A549 (cell line): ENCODE measurements at regions not wholly inside any gene's neighbourhood (a gene's known extent, or its start where the extent isn't known, plus 50 kb on each side); places are given as distances from the start of the nearest gene placed in this dataset.
"Not testable (repeated sequence)": the region's sequence is repeated elsewhere in the genome, so short reads cannot be mapped to it uniquely, and the experiment has no call there.

Experiments used
- ATAC-seq, 2 experiments: fragments of 200-7000 bp in 1 of 2; fragments of >200 bp in 1 of 2; cut with Nextera tagmentation in 1 of 2; cut with Tn5 transposase in 1 of 2; 3 replicates each; pipeline versions ENCODE4 v1.8.0 to v1.9.1; 2018 to 2020; ENCODE audit warnings: mild to moderate bottlenecking in 1 of 2, moderate library complexity in 1 of 2
- CTCF ChIA-PET: fragments of 300-600 bp; sonication (Branson Sonifier 250); formaldehyde crosslinking; extraction: SDS; loops from one replicate; lab custom pipeline; 2021; ENCODE audit warnings: antibody characterized with exemption, inconsistent platforms; lab: Yijun Ruan, JAX
- POLR2A ChIA-PET: fragments of 350-600 bp; formaldehyde crosslinking; extraction: SDS; loops from one replicate; lab custom pipeline; 2021; ENCODE audit warnings: antibody characterized with exemption, inconsistent platforms; lab: Yijun Ruan, JAX
- DNase-seq, 2 experiments: peaks; one replicate each; pipeline versions ENCODE4 v3.0.0 to v3.0.0-alpha.2; 2011 to 2016; ENCODE audit warnings: low read depth in 1 of 2, low spot score in 1 of 2
- FAIRE-seq: peaks from 2 replicates; lab custom pipeline; 2011; peaks lifted over from hg19 to GRCh38; lab: Jason Lieb, UNC
- H3K27ac ChIP-seq, 2 experiments: fragments of >200 bp; sonication (Bioruptor Twin); formaldehyde crosslinking; 3 replicates each; pipeline ENCODE4 v1.5.1; 2016 to 2017
- H3K4me1 ChIP-seq: fragments of >200 bp; sonication (Bioruptor Twin); formaldehyde crosslinking; 3 replicates; pipeline ENCODE4 v1.6.1; 2016
- H3K4me2 ChIP-seq: fragments of >200 bp; sonication (Bioruptor Twin); formaldehyde crosslinking; 3 replicates; pipeline ENCODE4 v1.6.1; 2016
- H3K4me3 ChIP-seq: fragments of >200 bp; sonication (Bioruptor Twin); formaldehyde crosslinking; 3 replicates; pipeline ENCODE4 v1.5.1; 2016
- H3K9me3 ChIP-seq: fragments of >200 bp; sonication (Bioruptor Twin); formaldehyde crosslinking; 3 replicates; pipeline ENCODE4 v1.6.1; 2016
- CBX2 ChIP-seq: fragments of 200-600 bp; sonication (generic); IDR thresholded peaks from 2 replicates; pipeline ENCODE4 v1.6.1; 2016; ENCODE audit warnings: low read depth, mild to moderate bottlenecking, borderline replicate concordance
- CEBPB ChIP-seq, 2 experiments: fragments of >200 bp in 1 of 2; sonication (Bioruptor Twin) in 1 of 2; formaldehyde crosslinking in 1 of 2; IDR thresholded peaks; 2 replicates each; pipeline ENCODE4 v1.6.1; 2012 to 2016
- CHD2 ChIP-seq: fragments of 150-350 bp; IDR thresholded peaks from 2 replicates; pipeline ENCODE4 v1.6.1; 2014; ENCODE audit warnings: low read length; ENCODE audit not compliant: partially characterized antibody
- EHF ChIP-seq: fragments of 250-450 bp; sonication (Bioruptor Pico); IDR thresholded peaks from 2 replicates; pipeline ENCODE4 v1.5.0; 2020; ENCODE audit warnings: mild to moderate bottlenecking
- EHMT2 ChIP-seq: fragments of 200-600 bp; sonication (generic); IDR thresholded peaks from 2 replicates; pipeline ENCODE4 v1.6.1; 2016; ENCODE audit warnings: antibody characterized with exemption, low read depth, mild to moderate bottlenecking, moderate library complexity
- FOXS1 ChIP-seq: fragments of 250-450 bp; sonication (Bioruptor Pico); IDR thresholded peaks from 2 replicates; pipeline ENCODE4 v1.5.0; 2020; ENCODE audit warnings: mild to moderate bottlenecking, moderate library complexity
- HEYL ChIP-seq: fragments of 250-450 bp; sonication (Bioruptor Pico); IDR thresholded peaks from 2 replicates; pipeline ENCODE4 v1.8.0; 2021; ENCODE audit warnings: mild to moderate bottlenecking, moderate library complexity
- JUNB ChIP-seq: fragments of >200 bp; sonication (Bioruptor Twin); formaldehyde crosslinking; IDR thresholded peaks from 2 replicates; pipeline ENCODE4 v1.6.1; 2016
- KDM5A ChIP-seq: fragments of 200-600 bp; sonication (generic); IDR thresholded peaks from 2 replicates; pipeline ENCODE4 v1.6.1; 2016; ENCODE audit warnings: antibody characterized with exemption, mild to moderate bottlenecking
- MAFK ChIP-seq: fragments of 450-650 bp; IDR thresholded peaks from 2 replicates; pipeline ENCODE4 v1.6.1; 2014; ENCODE audit not compliant: partially characterized antibody
- NFE2L2 ChIP-seq: fragments of 150-350 bp; conservative IDR thresholded peaks from 2 replicates; pipeline ENCODE4 v1.6.1; 2014; ENCODE audit warnings: low read length
- RARB ChIP-seq: fragments of 250-450 bp; sonication (Bioruptor Pico); IDR thresholded peaks from 2 replicates; pipeline ENCODE4 v1.8.0; 2021; ENCODE audit warnings: mild to moderate bottlenecking, moderate library complexity
- REST ChIP-seq: fragments of 200-600 bp; sonication (generic); IDR thresholded peaks from 2 replicates; pipeline ENCODE4 v1.6.1; 2016; ENCODE audit warnings: antibody characterized with exemption, mild to moderate bottlenecking, moderate library complexity
- SREBF2 ChIP-seq: fragments of 450-650 bp; IDR thresholded peaks from 2 replicates; pipeline ENCODE4 v1.6.1; 2014; ENCODE audit warnings: mild to moderate bottlenecking, moderate library complexity
- TFCP2L1 ChIP-seq: fragments of 250-450 bp; sonication (Bioruptor Pico); IDR thresholded peaks from 2 replicates; pipeline ENCODE4 v1.5.0; 2021; ENCODE audit warnings: mild to moderate bottlenecking
- ZSCAN20 ChIP-seq: fragments of 250-450 bp; sonication (Bioruptor Pico); IDR thresholded peaks from 2 replicates; pipeline ENCODE4 v1.8.0; 2022; ENCODE audit warnings: mild to moderate bottlenecking, moderate library complexity
- WGBS: methylation state at CpG from one replicate; pipeline ENCODE4 v1.1.6; 2017; ENCODE audit errors: missing lambda C conversion rate; 5-methylcytosine and 5-hydroxymethylcytosine counted together
- TF ChIP-seq, protein P1 (sequence below): fragments of >200 bp; sonication (Bioruptor Twin); formaldehyde crosslinking; IDR thresholded peaks from 3 replicates; pipeline ENCODE4 v1.6.1; 2016

DNA sequence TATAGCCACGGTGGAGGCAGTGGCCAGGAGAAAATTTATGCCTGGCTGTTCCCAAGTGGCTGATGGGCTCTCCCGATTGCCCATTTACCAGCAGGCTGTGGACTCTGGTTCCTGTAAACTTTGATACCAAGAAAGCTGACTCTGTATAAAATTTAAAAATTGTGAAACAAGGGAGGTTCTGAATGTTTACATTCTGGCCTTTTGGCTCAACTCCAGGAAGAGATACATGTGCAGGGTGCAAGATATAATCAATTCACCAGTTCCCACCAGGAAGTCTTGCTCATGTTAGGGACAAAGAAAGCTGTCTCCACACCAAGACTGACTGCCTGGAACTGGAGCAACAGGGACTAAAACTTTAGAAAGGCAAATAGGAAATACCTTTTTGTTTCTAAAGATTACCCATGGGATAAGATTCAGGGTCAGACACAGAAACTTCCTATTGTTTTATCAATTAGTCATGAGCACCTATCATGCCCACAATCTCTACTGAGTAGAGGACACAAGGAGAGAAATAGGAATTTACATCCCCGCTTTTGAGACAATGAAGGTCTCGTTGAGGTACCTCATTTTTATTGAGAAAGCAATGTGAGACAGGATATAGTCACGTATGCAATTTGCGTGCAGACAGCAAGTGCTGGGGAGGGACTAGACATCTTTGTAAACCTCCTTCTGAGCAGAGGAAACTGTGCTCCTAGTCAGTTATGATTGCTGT lies 123.5 kb downstream of the LIPG start:
- H3K4me1 ChIP-seq = peaks cover 10% of the 10 kb centered on the region
- 65% methylated on average over 6 of the region's 6 CpGs for WGBS
- DNase-seq = no peak
- TF ChIP-seq HEYL (no peak), EHMT2 (no peak), REST (no peak), JUNB (no peak), FOXS1 (no peak), EHF (CRISPR knock-in tag) (no peak)
- CTCF ChIA-PET = interaction anchor here (1.0 kb wide), 1 partner anchor 81 kb away, joined by 3 read pairs; no protein-coding TSS in a partner anchor
- no peak overlapping the region for H3K4me3 ChIP-seq
- H3K27ac ChIP-seq = no peak overlapping the region
- no peak for ATAC-seq
- no peaks in the 10 kb centered on the region for H3K9me3 ChIP-seq
- no peak for FAIRE-seq
- H3K4me2 ChIP-seq = no peak overlapping the region
- POLR2A ChIA-PET = no interaction called here

- POLR2A ChIA-PET, H3K4me2 ChIP-seq, ATAC-seq, DNase-seq, H3K9me3 ChIP-seq, H3K4me3 ChIP-seq, CTCF ChIA-PET, FAIRE-seq, H3K4me1 ChIP-seq, H3K27ac ChIP-seq: not testable (repeated sequence)
- 67% methylated on average over 3 of the region's 3 CpGs for WGBS
Observed at GRCh38 chr18:49682803-49683190, 120.9 kb downstream of the LIPG start.

- CTCF ChIA-PET = no interaction called here
- FAIRE-seq (no peak), ATAC-seq (no peak), DNase-seq (no peak)
- Histone ChIP-seq H3K4me3 (no peak overlapping the region), H3K4me1 (peaks cover 4% of the 10 kb centered on the region; the same call in 1 of the 3 replicates), H3K4me2 (no peak overlapping the region), H3K9me3 (no peaks in the 10 kb centered on the region), H3K27ac (no peak overlapping the region)
- no peak for TF ChIP-seq SREBF2
- TF ChIP-seq EHMT2 = no peak
- no peak for TF ChIP-seq ZSCAN20
- TF ChIP-seq, protein P1, sequence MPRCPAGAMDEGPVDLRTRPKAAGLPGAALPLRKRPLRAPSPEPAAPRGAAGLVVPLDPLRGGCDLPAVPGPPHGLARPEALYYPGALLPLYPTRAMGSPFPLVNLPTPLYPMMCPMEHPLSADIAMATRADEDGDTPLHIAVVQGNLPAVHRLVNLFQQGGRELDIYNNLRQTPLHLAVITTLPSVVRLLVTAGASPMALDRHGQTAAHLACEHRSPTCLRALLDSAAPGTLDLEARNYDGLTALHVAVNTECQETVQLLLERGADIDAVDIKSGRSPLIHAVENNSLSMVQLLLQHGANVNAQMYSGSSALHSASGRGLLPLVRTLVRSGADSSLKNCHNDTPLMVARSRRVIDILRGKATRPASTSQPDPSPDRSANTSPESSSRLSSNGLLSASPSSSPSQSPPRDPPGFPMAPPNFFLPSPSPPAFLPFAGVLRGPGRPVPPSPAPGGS = no peak
- no peak for TF ChIP-seq KDM5A
- TF ChIP-seq TFCP2L1 = no peak
- no peak for TF ChIP-seq NFE2L2
- no peak for TF ChIP-seq CHD2
- no peak for TF ChIP-seq CEBPB (IDR thresholded peaks at IDR 0.05)
- TF ChIP-seq CBX2 = no peak
- TF ChIP-seq MAFK = no peak
- no peak for TF ChIP-seq RARB (CRISPR knock-in tag)
- 71% methylated on average over 5 of the region's 8 CpGs for WGBS
- POLR2A ChIA-PET = no interaction called here
Observed at GRCh38 chr18:49682173-49682802, 120.4 kb downstream of the LIPG start.
